Neural cell (in vitro differentiated cells): ENCODE measurements at regions not wholly inside any gene's neighbourhood (a gene's known extent, or its start where the extent isn't known, plus 50 kb on each side); places are given as distances from the start of the nearest gene placed in this dataset.
"Not testable (repeated sequence)": the region's sequence is repeated elsewhere in the genome, so short reads cannot be mapped to it uniquely, and the experiment has no call there.

Source experiments
- H2AFZ ChIP-seq: fragments of 200-600, 300-800 bp; sonication (generic), shearing (Covaris generic); 2 replicates; pipeline ENCODE4 v1.6.0; 2014; ENCODE audit warnings: low read depth, mild to moderate bottlenecking, antibody characterized with exemption, low read length, moderate library complexity
- H3F3A ChIP-seq: fragments of 200-600 bp; shearing (Covaris generic); 2 replicates; pipeline ENCODE4 v1.6.1; 2016; ENCODE audit warnings: mild to moderate bottlenecking, moderate library complexity, mixed read lengths, antibody characterized with exemption, low read length; ENCODE audit not compliant: insufficient read depth, poor library complexity, severe bottlenecking
- H3K27ac ChIP-seq: fragments of 200-600, 300-800 bp; sonication (generic), shearing (Covaris generic); 2 replicates; pipeline ENCODE4 v1.5.1; 2014; ENCODE audit warnings: mild to moderate bottlenecking, low read length, moderate library complexity
- H3K27me3 ChIP-seq: fragments of 300-800, 200-600 bp; sonication (generic), shearing (Covaris generic); 2 replicates; pipeline ENCODE4 v1.6.0; 2014; ENCODE audit warnings: mild to moderate bottlenecking, low read depth, low read length, moderate library complexity; ENCODE audit not compliant: insufficient read depth
- H3K36me3 ChIP-seq: fragments of 300-800, 200-600 bp; sonication (generic), shearing (Covaris generic); 2 replicates; pipeline ENCODE4 v1.5.1; 2014; ENCODE audit warnings: mild to moderate bottlenecking, antibody characterized with exemption, low read length, moderate library complexity; ENCODE audit not compliant: insufficient read depth
- H3K4me2 ChIP-seq: fragments of 300-800, 200-600 bp; sonication (generic), shearing (Covaris generic); 2 replicates; pipeline ENCODE4 v1.6.0; 2014; ENCODE audit warnings: mild to moderate bottlenecking, low read length
- H3K4me3 ChIP-seq: fragments of 300-800, 200-600 bp; sonication (generic), shearing (Covaris generic); 2 replicates; pipeline ENCODE4 v1.5.1; 2014; ENCODE audit warnings: mild to moderate bottlenecking, low read length, moderate library complexity
- H3K79me2 ChIP-seq: fragments of 200-600 bp; shearing (Covaris generic); replicated peaks from 2 replicates; pipeline ENCODE4 v1.6.0; 2014; ENCODE audit warnings: mild to moderate bottlenecking, low read length, moderate library complexity; ENCODE audit not compliant: insufficient read depth
- H3K9ac ChIP-seq: fragments of 300-800, 200-600 bp; sonication (generic), shearing (Covaris generic); 2 replicates; pipeline ENCODE4 v1.6.1; 2016; ENCODE audit warnings: mild to moderate bottlenecking, low read length, mixed read lengths
- H3K9me2 ChIP-seq: fragments of 200-600 bp; shearing (Covaris generic); 2 replicates; pipeline ENCODE4 v1.6.1; 2016; ENCODE audit warnings: mild to moderate bottlenecking, low read length, mixed read lengths; ENCODE audit not compliant: insufficient read depth
- H3K9me3 ChIP-seq: fragments of 200-600, 300-800 bp; sonication (generic), shearing (Covaris generic); 2 replicates; pipeline ENCODE4 v1.6.1; 2016; ENCODE audit warnings: mild to moderate bottlenecking, mixed run types, low read length, moderate library complexity, mixed read lengths
- H4K20me1 ChIP-seq: fragments of 200-600 bp; shearing (Covaris generic); 2 replicates; pipeline ENCODE4 v1.6.1; 2016; ENCODE audit warnings: mild to moderate bottlenecking, mixed run types; ENCODE audit not compliant: insufficient read depth
- CTCF ChIP-seq: fragments of 450-650 bp; IDR thresholded peaks from 2 replicates; pipeline ENCODE4 v1.5.1; 2014; ENCODE audit warnings: antibody characterized with exemption, mild to moderate bottlenecking, moderate library complexity; ENCODE audit not compliant: poor library complexity, severe bottlenecking
- EP300 ChIP-seq: fragments of 450-650 bp; conservative IDR thresholded peaks from 2 replicates; pipeline ENCODE4 v1.6.1; 2014; ENCODE audit warnings: antibody characterized with exemption, mild to moderate bottlenecking, moderate library complexity; ENCODE audit not compliant: poor library complexity, severe bottlenecking
- EZH2 ChIP-seq: fragments of 200-600, 300-800 bp; shearing (Covaris generic), sonication (generic); IDR thresholded peaks from 2 replicates; pipeline ENCODE4 v1.6.1; 2014; ENCODE audit warnings: antibody characterized with exemption, low read length, borderline replicate concordance, mild to moderate bottlenecking; ENCODE audit not compliant: insufficient read depth, poor library complexity, severe bottlenecking
- MXI1 ChIP-seq: fragments of 450-650 bp; conservative IDR thresholded peaks from 2 replicates; pipeline ENCODE4 v1.6.1; 2014; ENCODE audit warnings: antibody characterized with exemption, mild to moderate bottlenecking; ENCODE audit not compliant: poor library complexity, severe bottlenecking
- POLR2AphosphoS5 ChIP-seq: IDR thresholded peaks from 2 replicates; pipeline ENCODE4 v1.6.1; 2012
- RAD21 ChIP-seq: fragments of 450-650 bp; conservative IDR thresholded peaks from 2 replicates; pipeline ENCODE4 v1.6.1; 2014; ENCODE audit warnings: antibody characterized with exemption, mild to moderate bottlenecking, moderate library complexity
- REST ChIP-seq: IDR thresholded peaks from 2 replicates; pipeline ENCODE4 v1.6.1; 2012; ENCODE audit warnings: borderline replicate concordance
- SMC3 ChIP-seq: fragments of 450-650 bp; conservative IDR thresholded peaks from 2 replicates; pipeline ENCODE4 v1.6.1; 2014; ENCODE audit warnings: antibody characterized with exemption, mild to moderate bottlenecking, moderate library complexity; ENCODE audit not compliant: poor library complexity
- TAF1 ChIP-seq: IDR thresholded peaks from 2 replicates; pipeline ENCODE4 v1.6.1; 2012; ENCODE audit warnings: low read depth

GRCh38 chr2:65931056-65931455, 498.7 kb upstream of the SPRED2 start:
- no peaks in the 10 kb centered on the region for H3K79me2 ChIP-seq
- no peak overlapping the region for H3K4me3 ChIP-seq
- H3K27ac ChIP-seq: no peak overlapping the region
- H3K9me3 ChIP-seq: no peaks in the 10 kb centered on the region
- no peaks in the 10 kb centered on the region for H3F3A ChIP-seq
- no peak overlapping the region for H2AFZ ChIP-seq
- H3K9me2 ChIP-seq: no peaks in the 10 kb centered on the region
- TF ChIP-seq TAF1 (no peak), RAD21 (no peak), EZH2 (no peak), MXI1 (no peak), POLR2AphosphoS5 (no peak), EP300 (no peak), REST (no peak), SMC3 (no peak), CTCF (no peak)
- H4K20me1 ChIP-seq: no peaks in the 10 kb centered on the region
- no peaks in the 10 kb centered on the region for H3K36me3 ChIP-seq
- no peaks in the 10 kb centered on the region for H3K27me3 ChIP-seq
- no peak overlapping the region for H3K4me2 ChIP-seq
- no peak overlapping the region for H3K9ac ChIP-seq

GRCh38 chr2:65930259-65930658, 497.9 kb upstream of the SPRED2 start:
- Histone ChIP-seq H3K27me3 (no peaks in the 10 kb centered on the region), H3K9me3 (no peaks in the 10 kb centered on the region), H2AFZ (no peak overlapping the region), H3K4me3 (no peak overlapping the region), H3F3A (no peaks in the 10 kb centered on the region), H3K27ac (no peak overlapping the region), H4K20me1 (no peaks in the 10 kb centered on the region), H3K9me2 (no peaks in the 10 kb centered on the region), H3K4me2 (no peak overlapping the region), H3K36me3 (no peaks in the 10 kb centered on the region), H3K79me2 (no peaks in the 10 kb centered on the region), H3K9ac (no peak overlapping the region)
- TF ChIP-seq CTCF: no peak
- no peak for TF ChIP-seq REST
- no peak for TF ChIP-seq EZH2
- TF ChIP-seq SMC3: no peak
- TF ChIP-seq TAF1: no peak
- TF ChIP-seq MXI1: no peak
- TF ChIP-seq RAD21: no peak
- TF ChIP-seq EP300: no peak
- TF ChIP-seq POLR2AphosphoS5: no peak

- not testable (repeated sequence) for H3K27ac ChIP-seq, H3K36me3 ChIP-seq, H3K4me2 ChIP-seq, H3K9ac ChIP-seq, H3K79me2 ChIP-seq, H3K27me3 ChIP-seq, H3F3A ChIP-seq, H4K20me1 ChIP-seq, H3K9me2 ChIP-seq, H3K9me3 ChIP-seq, H2AFZ ChIP-seq, H3K4me3 ChIP-seq
Observed at GRCh38 chr2:65929664-65930063, 497.3 kb upstream of the SPRED2 start.
